B cell (primary cell): ENCODE measurements at regions not wholly inside any gene's neighbourhood (a gene's known extent, or its start where the extent isn't known, plus 50 kb on each side); places are given as distances from the start of the nearest gene placed in this dataset.

Experiments
- EZH2 ChIP-seq: IDR thresholded peaks from 2 replicates; pipeline ENCODE4 v1.6.1; 2012; ENCODE audit warnings: borderline replicate concordance, low read depth, mild to moderate bottlenecking, moderate library complexity, low read length; ENCODE audit not compliant: insufficient read depth, poor library complexity, severe bottlenecking
- TF ChIP-seq, protein P1 (sequence below): fragments of 200-600 bp; IDR thresholded peaks from one replicate; pipeline ENCODE4 v1.8.0; 2022; ENCODE audit warnings: antibody characterized with exemption, mild to moderate bottlenecking

DNA sequence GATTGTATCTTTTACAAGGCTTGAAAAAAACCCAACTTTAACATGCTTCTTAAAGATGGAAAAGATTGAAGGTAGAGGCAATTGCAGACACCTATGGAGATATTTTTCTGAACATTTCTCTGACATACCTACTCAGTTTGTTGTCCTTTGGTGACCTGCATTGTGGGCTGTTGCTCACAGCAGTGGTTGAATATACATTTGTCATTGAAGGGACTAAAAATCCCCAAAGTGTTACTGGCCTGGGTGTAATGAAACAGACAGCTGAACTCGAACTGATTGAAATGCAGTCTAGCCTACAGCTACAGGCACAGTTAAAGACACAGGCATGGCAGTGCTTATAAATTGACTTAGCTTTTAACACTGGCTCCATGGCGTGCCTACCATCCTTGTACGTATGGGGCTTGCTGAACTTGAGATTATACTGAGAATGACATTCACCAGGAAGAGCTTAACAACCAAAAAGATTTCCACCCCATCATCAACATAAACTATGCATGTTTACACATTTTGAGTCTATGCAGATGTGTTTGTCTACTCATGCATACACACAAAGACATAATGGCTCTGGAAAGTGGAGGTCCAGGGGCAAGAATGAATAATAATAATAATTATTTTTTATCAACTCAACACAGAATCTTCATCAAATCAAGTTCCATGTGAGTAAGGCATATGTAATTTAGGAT lies 83.2 kb upstream of the NOX3 start:
- no peak for TF ChIP-seq EZH2
- TF ChIP-seq, protein P1, sequence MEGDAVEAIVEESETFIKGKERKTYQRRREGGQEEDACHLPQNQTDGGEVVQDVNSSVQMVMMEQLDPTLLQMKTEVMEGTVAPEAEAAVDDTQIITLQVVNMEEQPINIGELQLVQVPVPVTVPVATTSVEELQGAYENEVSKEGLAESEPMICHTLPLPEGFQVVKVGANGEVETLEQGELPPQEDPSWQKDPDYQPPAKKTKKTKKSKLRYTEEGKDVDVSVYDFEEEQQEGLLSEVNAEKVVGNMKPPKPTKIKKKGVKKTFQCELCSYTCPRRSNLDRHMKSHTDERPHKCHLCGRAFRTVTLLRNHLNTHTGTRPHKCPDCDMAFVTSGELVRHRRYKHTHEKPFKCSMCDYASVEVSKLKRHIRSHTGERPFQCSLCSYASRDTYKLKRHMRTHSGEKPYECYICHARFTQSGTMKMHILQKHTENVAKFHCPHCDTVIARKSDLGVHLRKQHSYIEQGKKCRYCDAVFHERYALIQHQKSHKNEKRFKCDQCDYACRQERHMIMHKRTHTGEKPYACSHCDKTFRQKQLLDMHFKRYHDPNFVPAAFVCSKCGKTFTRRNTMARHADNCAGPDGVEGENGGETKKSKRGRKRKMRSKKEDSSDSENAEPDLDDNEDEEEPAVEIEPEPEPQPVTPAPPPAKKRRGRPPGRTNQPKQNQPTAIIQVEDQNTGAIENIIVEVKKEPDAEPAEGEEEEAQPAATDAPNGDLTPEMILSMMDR = no peak
